ENCODE measurements at regions not wholly inside any gene's neighbourhood (a gene's known extent, or its start where the extent isn't known, plus 50 kb on each side); places are given as distances from the start of the nearest gene placed in this dataset.
"Not testable (repeated sequence)": the region's sequence is repeated elsewhere in the genome, so short reads cannot be mapped to it uniquely, and the experiment has no call there.

- TF ChIP-seq CTCF (IDR thresholded peaks at IDR 0.05; ENCODE audit: insufficient read depth, low read depth, low read length, missing control alignments), result no peak
- no peak for DNase-seq (ENCODE audit: low read depth)
- H3K4me3 ChIP-seq (ENCODE audit: low read length), result no peak overlapping the region
These were observed 99.0 kb downstream of the OLFM1 start for GRCh38 chr9:135186248-135187164.

GRCh38 chr9:135187365-135187764 is 99.9 kb downstream of the OLFM1 start:
- no peak for DNase-seq (ENCODE audit: low read depth)

GRCh38 chr9:135188681-135189151 is 101.2 kb downstream of the OLFM1 start:
- no peak for DNase-seq (ENCODE audit: low read depth)

More at GRCh38 chr9:135187365-135187764, 99.9 kb downstream of the OLFM1 start:
- no peak overlapping the region for H3K4me3 ChIP-seq (ENCODE audit: low read length)
- TF ChIP-seq CTCF (IDR thresholded peaks at IDR 0.05; ENCODE audit: insufficient read depth, low read depth, low read length, missing control alignments), result no peak

GRCh38 chr9:135189497-135189896 is 102.0 kb downstream of the OLFM1 start:
- DNase-seq (ENCODE audit: low read depth), result no peak
- no peak overlapping the region for H3K4me3 ChIP-seq (ENCODE audit: low read length)
- TF ChIP-seq CTCF (IDR thresholded peaks at IDR 0.05; ENCODE audit: insufficient read depth, low read depth, low read length, missing control alignments), result no peak

More at GRCh38 chr9:135188681-135189151, 101.2 kb downstream of the OLFM1 start:
- no peak for TF ChIP-seq CTCF (IDR thresholded peaks at IDR 0.05; ENCODE audit: insufficient read depth, low read depth, low read length, missing control alignments)
- H3K4me3 ChIP-seq (ENCODE audit: low read length), result no peak overlapping the region

- DNase-seq (ENCODE audit: low read depth), result no peak
- TF ChIP-seq CTCF (IDR thresholded peaks at IDR 0.05; ENCODE audit: insufficient read depth, low read depth, low read length, missing control alignments), result no peak
- H3K4me3 ChIP-seq (ENCODE audit: low read length), result no peak overlapping the region
These were observed 103.5 kb downstream of the OLFM1 start for GRCh38 chr9:135190789-135191577.

- H3K4me3 ChIP-seq (ENCODE audit: low read length), result no peak overlapping the region
- DNase-seq (ENCODE audit: low read depth), result no peak
- no peak for TF ChIP-seq CTCF (IDR thresholded peaks at IDR 0.05; ENCODE audit: insufficient read depth, low read depth, low read length, missing control alignments)
These were observed 105.2 kb downstream of the OLFM1 start for GRCh38 chr9:135192686-135193085.

- not testable (repeated sequence) for H3K4me3 ChIP-seq (ENCODE audit: low read length); DNase-seq (ENCODE audit: low read depth)
These were observed 108.5 kb downstream of the OLFM1 start for GRCh38 chr9:135195975-135196374.

Data from epithelial cell of esophagus (primary cell).